ENCODE measurements at regions not wholly inside any gene's neighbourhood (a gene's known extent, or its start where the extent isn't known, plus 50 kb on each side); places are given as distances from the start of the nearest gene placed in this dataset.

DNA sequence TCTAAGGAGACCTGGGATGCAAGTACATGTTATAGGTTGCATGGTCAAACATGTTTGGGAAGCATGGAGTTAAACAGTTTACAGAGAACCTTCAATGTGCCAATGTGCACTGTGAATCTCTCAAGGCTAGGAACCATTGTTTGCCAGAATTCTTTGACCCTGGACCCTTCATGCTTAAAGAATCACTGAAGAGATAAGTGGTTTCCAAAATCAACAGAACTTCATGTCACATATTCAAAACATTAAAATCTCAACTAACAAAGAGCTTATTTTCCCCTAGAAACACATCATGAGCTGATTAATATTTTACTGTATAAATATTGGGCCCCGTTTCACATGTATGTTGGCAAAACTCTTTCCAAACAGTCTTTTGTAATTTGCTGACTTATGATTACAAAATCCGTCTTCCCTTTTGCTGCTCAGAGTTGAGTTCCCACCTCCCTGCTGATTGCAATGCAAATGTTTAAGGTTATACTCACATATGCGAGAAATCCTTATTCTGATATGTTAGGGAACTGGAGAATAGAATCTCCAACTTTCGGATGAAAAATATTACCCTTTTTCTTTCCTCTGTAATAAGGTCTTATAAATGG lies 380.2 kb downstream of the DIPK2A start:
- TF ChIP-seq, protein P1, sequence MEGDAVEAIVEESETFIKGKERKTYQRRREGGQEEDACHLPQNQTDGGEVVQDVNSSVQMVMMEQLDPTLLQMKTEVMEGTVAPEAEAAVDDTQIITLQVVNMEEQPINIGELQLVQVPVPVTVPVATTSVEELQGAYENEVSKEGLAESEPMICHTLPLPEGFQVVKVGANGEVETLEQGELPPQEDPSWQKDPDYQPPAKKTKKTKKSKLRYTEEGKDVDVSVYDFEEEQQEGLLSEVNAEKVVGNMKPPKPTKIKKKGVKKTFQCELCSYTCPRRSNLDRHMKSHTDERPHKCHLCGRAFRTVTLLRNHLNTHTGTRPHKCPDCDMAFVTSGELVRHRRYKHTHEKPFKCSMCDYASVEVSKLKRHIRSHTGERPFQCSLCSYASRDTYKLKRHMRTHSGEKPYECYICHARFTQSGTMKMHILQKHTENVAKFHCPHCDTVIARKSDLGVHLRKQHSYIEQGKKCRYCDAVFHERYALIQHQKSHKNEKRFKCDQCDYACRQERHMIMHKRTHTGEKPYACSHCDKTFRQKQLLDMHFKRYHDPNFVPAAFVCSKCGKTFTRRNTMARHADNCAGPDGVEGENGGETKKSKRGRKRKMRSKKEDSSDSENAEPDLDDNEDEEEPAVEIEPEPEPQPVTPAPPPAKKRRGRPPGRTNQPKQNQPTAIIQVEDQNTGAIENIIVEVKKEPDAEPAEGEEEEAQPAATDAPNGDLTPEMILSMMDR (IDR thresholded peaks at IDR 0.05), result no peak
- no peak for TF ChIP-seq POLR2A (IDR thresholded peaks at IDR 0.05)

Measured in body of pancreas (tissue), 4 donors.